Tibial nerve (tissue), 3 donors: ENCODE measurements at regions not wholly inside any gene's neighbourhood (a gene's known extent, or its start where the extent isn't known, plus 50 kb on each side); places are given as distances from the start of the nearest gene placed in this dataset.
"Not testable (repeated sequence)": the region's sequence is repeated elsewhere in the genome, so short reads cannot be mapped to it uniquely, and the experiment has no call there.

Experiments used
- POLR2A ChIP-seq, 2 donors: fragments of 450-650 bp; IDR thresholded peaks; one replicate each; pipeline ENCODE4 v1.6.1; 2017; ENCODE audit warnings: antibody characterized with exemption in 2 of 2, mild to moderate bottlenecking in 2 of 2, moderate library complexity in 2 of 2
- TF ChIP-seq, protein P1 (sequence below), 5 experiments: fragments of 200-600 bp in 3 of 5; fragments of 450-650 bp in 2 of 5; sonication (generic) in 3 of 5; IDR thresholded peaks; one replicate each; pipeline ENCODE4 v1.5.1; 2016 to 2019; ENCODE audit warnings: antibody characterized with exemption in 5 of 5, mild to moderate bottlenecking in 3 of 5, moderate library complexity in 2 of 5

DNA sequence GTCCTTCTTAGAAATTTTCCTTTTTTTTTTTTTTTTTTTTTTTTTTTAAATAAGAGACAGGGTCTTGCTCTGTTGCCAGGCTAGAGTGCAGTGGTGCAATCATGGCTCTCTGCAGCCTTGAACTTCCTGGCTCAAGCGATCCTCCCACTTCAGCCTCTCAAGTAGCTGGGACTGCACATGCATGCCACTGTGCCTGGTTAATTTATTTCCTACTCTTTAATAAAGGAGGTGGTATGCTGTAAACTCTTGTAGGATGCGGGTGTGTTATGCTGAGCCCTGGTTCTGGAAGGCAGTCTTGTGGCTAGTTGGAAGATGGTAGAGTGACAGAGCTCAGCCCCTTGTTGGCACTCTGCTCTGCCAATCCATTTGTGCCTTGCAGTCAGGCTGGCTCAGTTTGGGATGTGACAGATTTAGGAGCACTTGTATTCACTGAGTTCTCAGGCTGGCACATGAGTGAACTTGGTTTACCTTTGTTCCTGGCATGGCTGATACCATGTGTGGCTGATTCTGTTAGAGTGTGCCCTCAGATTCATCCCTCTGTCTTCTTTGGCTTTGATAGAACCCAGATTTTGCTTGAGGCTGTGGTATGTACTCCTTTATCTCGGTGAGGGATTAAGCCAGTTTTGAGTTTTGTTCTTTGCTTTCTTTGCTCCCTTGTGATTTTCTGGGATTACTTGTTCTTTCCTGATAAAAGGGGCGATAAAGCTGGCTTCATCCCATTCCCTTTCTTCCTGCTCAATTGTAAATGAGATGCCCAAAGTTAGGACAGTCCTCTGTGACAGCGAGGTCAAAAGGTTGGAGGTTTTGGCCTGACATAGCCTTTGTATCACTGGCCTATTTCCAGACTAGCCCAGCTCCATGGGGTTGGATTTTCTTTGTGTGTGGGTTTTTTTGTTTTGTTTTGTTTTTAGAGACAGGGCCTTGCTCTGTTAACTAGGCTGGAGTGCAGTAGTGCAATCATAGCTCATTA, 91.2 kb upstream of the CRYM start:
- TF ChIP-seq, protein P1, sequence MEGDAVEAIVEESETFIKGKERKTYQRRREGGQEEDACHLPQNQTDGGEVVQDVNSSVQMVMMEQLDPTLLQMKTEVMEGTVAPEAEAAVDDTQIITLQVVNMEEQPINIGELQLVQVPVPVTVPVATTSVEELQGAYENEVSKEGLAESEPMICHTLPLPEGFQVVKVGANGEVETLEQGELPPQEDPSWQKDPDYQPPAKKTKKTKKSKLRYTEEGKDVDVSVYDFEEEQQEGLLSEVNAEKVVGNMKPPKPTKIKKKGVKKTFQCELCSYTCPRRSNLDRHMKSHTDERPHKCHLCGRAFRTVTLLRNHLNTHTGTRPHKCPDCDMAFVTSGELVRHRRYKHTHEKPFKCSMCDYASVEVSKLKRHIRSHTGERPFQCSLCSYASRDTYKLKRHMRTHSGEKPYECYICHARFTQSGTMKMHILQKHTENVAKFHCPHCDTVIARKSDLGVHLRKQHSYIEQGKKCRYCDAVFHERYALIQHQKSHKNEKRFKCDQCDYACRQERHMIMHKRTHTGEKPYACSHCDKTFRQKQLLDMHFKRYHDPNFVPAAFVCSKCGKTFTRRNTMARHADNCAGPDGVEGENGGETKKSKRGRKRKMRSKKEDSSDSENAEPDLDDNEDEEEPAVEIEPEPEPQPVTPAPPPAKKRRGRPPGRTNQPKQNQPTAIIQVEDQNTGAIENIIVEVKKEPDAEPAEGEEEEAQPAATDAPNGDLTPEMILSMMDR (IDR thresholded peaks at IDR 0.05), result not testable (repeated sequence)
- TF ChIP-seq POLR2A (IDR thresholded peaks at IDR 0.05), result not testable (repeated sequence)
